ENCODE measurements at regions not wholly inside any gene's neighbourhood (a gene's known extent, or its start where the extent isn't known, plus 50 kb on each side); places are given as distances from the start of the nearest gene placed in this dataset.

DNA sequence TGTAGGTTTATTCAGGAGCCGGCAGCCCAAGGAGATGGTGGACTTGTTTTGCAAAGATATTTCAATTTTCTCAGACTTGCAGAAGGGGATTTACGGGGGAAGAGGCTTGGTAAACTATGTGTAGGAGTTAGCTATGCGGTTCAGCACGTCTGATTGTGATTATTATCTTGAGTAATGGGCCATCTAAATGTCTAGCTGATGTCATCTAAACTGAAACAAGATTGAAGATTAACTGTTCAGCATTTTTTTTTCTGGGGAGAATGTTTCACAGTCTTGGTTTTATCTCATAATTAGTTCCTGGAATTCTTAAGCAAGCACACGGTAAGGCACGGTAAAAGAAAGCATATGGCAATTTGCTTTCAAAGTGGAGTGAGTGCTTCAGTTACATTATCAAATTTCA, 207.3 kb upstream of the CXorf51B start:
- Histone ChIP-seq H3K27me3 (ENCODE audit: control insufficient read depth in 2 of 2, insufficient read depth in 2 of 2, low read length in 2 of 2) (no peaks in the 10 kb centered on the region), H3K9ac (replicated peaks; ENCODE audit: extremely low read depth, insufficient read depth, low read length) (no peak overlapping the region)

More for the DNA sequence above, 207.3 kb upstream of the CXorf51B start:
- Histone ChIP-seq H3K79me2 (ENCODE audit: control insufficient read depth, insufficient read depth, low read length) (no peaks in the 10 kb centered on the region), H3K36me3 (ENCODE audit: control insufficient read depth in 2 of 2, extremely low read depth in 1 of 2, insufficient read depth in 2 of 2, low read length in 2 of 2) (no peaks in the 10 kb centered on the region), H3K4me1 (ENCODE audit: control insufficient read depth, extremely low read depth, insufficient read depth, low read length) (no peaks in the 10 kb centered on the region), H4K20me1 (replicated peaks; ENCODE audit: control insufficient read depth, extremely low read depth, insufficient read depth, low read length) (no peaks in the 10 kb centered on the region), H3K9me3 (replicated peaks; ENCODE audit: control insufficient read depth, insufficient read depth, low read length) (no peaks in the 10 kb centered on the region), H3K27ac (ENCODE audit: insufficient read depth, low read depth, low read length) (no peak overlapping the region), H3K4me3 (replicated peaks in 1 of 3; ENCODE audit: insufficient read depth in 1 of 3, low read depth in 1 of 3, low read length in 3 of 3) (no peak overlapping the region), H2AFZ (ENCODE audit: low read depth, low read length) (no peak overlapping the region), H3K4me2 (ENCODE audit: insufficient read depth, low read length) (no peak overlapping the region), H3K9me1 (replicated peaks; ENCODE audit: control insufficient read depth, extremely low read depth, insufficient read depth, low read length) (no peaks in the 10 kb centered on the region)
- intact Hi-C loops (cut with micrococcal nuclease) (no loop called here), dilution Hi-C loops (cut with MboI; ENCODE audit: extremely low pct_ligation_motif_present, low sequenced_read_pairs) (no loop called here)
- BruUV-seq (replicated peaks), result no TSS peak
- ChIA-PET CTCF (no interaction called here), POLR2A (no interaction called here)
- FAIRE-seq (peak; percentile 35), DNase-seq (ENCODE audit: low read depth, low spot score) (no peak)
- no peak for TF ChIP-seq POLR2AphosphoS5 (IDR thresholded peaks at IDR 0.05; ENCODE audit: insufficient read depth, low read depth, low read length)
- TF ChIP-seq FOS (IDR thresholded peaks at IDR 0.05; ENCODE audit: borderline replicate concordance, insufficient read depth, low read length), result no peak
- TF ChIP-seq POLR2A (IDR thresholded peaks at IDR 0.05; ENCODE audit: low read depth, low read length), result no peak
- no peak for TF ChIP-seq GATA2 (IDR thresholded peaks at IDR 0.05; ENCODE audit: insufficient read depth, insufficient read length, low read depth, low read length)
- TF ChIP-seq, protein P1, sequence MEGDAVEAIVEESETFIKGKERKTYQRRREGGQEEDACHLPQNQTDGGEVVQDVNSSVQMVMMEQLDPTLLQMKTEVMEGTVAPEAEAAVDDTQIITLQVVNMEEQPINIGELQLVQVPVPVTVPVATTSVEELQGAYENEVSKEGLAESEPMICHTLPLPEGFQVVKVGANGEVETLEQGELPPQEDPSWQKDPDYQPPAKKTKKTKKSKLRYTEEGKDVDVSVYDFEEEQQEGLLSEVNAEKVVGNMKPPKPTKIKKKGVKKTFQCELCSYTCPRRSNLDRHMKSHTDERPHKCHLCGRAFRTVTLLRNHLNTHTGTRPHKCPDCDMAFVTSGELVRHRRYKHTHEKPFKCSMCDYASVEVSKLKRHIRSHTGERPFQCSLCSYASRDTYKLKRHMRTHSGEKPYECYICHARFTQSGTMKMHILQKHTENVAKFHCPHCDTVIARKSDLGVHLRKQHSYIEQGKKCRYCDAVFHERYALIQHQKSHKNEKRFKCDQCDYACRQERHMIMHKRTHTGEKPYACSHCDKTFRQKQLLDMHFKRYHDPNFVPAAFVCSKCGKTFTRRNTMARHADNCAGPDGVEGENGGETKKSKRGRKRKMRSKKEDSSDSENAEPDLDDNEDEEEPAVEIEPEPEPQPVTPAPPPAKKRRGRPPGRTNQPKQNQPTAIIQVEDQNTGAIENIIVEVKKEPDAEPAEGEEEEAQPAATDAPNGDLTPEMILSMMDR (IDR thresholded peaks at IDR 0.05; ENCODE audit: extremely low read depth in 1 of 2, insufficient read depth in 1 of 2, low read depth in 1 of 2, low read length in 2 of 2), result no peak
- no peak for TF ChIP-seq JUN (IDR thresholded peaks at IDR 0.05; ENCODE audit: borderline replicate concordance, insufficient read depth, insufficient read length, low read depth)
- TF ChIP-seq EZH2 (IDR thresholded peaks at IDR 0.05; ENCODE audit: borderline replicate concordance, low read depth, low read length, severe bottlenecking), result no peak
- TF ChIP-seq, protein P2, sequence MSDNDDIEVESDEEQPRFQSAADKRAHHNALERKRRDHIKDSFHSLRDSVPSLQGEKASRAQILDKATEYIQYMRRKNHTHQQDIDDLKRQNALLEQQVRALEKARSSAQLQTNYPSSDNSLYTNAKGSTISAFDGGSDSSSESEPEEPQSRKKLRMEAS (IDR thresholded peaks at IDR 0.05; ENCODE audit: insufficient read depth, insufficient read length), result no peak
- TF ChIP-seq MYC (IDR thresholded peaks at IDR 0.05; ENCODE audit: low read depth, low read length), result no peak
